ENCODE measurements at regions not wholly inside any gene's neighbourhood (a gene's known extent, or its start where the extent isn't known, plus 50 kb on each side); places are given as distances from the start of the nearest gene placed in this dataset.

DNA sequence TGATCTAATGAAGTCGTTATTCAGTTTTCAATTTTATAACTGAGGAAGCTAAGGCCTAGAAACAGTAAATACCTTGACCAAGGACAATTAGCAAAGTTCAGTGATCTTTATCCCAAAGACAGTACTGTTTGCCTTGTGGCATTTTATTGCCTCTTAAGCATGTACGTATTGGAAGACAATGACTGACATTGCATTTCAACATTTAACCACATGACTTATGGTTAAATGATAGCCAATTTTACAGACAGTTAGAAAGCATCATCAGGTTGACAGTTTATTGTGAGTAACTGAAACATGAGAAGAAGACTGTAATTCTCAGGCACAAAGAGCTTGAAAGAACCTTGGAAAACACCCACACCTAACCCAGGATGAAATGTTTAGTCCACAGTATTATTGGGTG lies 390.8 kb upstream of the ZNF385D start:
- Mint-ChIP-seq H3K27me3 (ENCODE audit: insufficient read depth, unreplicated experiment) (no peaks in the 10 kb centered on the region), H3K27ac (ENCODE audit: low read depth, unreplicated experiment) (no peak overlapping the region), H3K36me3 (ENCODE audit: insufficient read depth, unreplicated experiment) (no peaks in the 10 kb centered on the region), H3K4me3 (ENCODE audit: unreplicated experiment) (no peak overlapping the region), H3K4me1 (ENCODE audit: insufficient read depth, unreplicated experiment) (no peaks in the 10 kb centered on the region), H3K9me3 (ENCODE audit: unreplicated experiment) (no peaks in the 10 kb centered on the region)
- CTCF ChIA-PET, result interaction anchor here (0.6 to 1.1 kb wide), 2 partner anchors 8 to 356 kb away, joined by 3 read pairs; no protein-coding TSS in a partner anchor
- TF ChIP-seq CTCF (IDR thresholded peaks at IDR 0.05; ENCODE audit: unreplicated experiment), result no peak
- POLR2A ChIA-PET, result no interaction called here
- intact Hi-C loops (cut with micrococcal nuclease), result no loop called here
- BruUV-seq (replicated peaks), result no TSS peak
- no peak for DNase-seq (ENCODE audit: unreplicated experiment)

DNA sequence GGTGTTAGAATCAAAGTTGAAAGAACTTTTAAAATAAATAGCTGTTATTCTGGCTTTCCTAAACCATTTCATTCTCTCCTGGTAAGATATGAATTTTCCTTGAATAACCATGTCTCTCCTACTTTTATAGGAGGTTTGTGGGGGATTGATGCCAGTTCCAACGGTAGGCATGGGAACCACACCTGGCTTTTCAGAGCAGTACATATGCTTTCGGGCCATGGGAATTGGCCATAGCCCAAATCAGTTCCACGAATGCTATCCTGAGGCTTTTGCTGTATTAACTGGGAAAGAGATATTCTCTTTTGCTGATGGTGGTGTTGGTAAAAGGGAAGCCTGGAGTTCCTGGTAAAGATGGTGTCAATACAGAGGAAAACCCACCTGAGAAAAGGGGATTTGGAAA lies 396.2 kb upstream of the ZNF385D start:
- Mint-ChIP-seq H3K4me1 (ENCODE audit: insufficient read depth, unreplicated experiment) (no peaks in the 10 kb centered on the region), H3K27ac (ENCODE audit: low read depth, unreplicated experiment) (no peak overlapping the region), H3K36me3 (ENCODE audit: insufficient read depth, unreplicated experiment) (no peaks in the 10 kb centered on the region), H3K9me3 (ENCODE audit: unreplicated experiment) (no peaks in the 10 kb centered on the region), H3K27me3 (ENCODE audit: insufficient read depth, unreplicated experiment) (no peaks in the 10 kb centered on the region), H3K4me3 (ENCODE audit: unreplicated experiment) (no peak overlapping the region)
- BruUV-seq (replicated peaks), result no TSS peak
- ChIA-PET CTCF (no interaction called here), POLR2A (no interaction called here)
- TF ChIP-seq CTCF (IDR thresholded peaks at IDR 0.05; ENCODE audit: unreplicated experiment), result no peak
- intact Hi-C loops (cut with micrococcal nuclease), result no loop called here
- DNase-seq (ENCODE audit: unreplicated experiment), result no peak

DNA sequence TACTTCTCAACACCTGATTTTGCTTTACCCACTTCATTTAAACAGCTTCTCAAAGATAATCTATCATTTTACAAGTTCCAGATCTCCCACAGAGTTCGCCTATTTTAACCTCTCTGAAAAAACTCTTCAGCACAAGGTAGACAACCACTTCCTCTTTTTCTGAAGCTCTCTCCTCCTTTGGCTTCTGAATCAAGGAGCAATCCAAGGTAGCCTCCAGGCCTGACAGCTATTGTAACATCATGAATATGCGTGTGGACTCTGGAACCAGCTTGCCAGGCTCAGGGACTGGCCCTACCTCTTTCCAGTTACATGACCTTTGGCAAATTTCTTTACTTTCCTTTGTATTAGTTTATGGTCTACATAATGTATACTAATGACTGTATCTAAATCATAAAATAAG lies 405.9 kb upstream of the ZNF385D start:
- intact Hi-C loops (cut with micrococcal nuclease), result no loop called here
- Mint-ChIP-seq H3K9me3 (ENCODE audit: unreplicated experiment) (no peaks in the 10 kb centered on the region), H3K36me3 (ENCODE audit: insufficient read depth, unreplicated experiment) (no peaks in the 10 kb centered on the region), H3K27ac (ENCODE audit: low read depth, unreplicated experiment) (no peak overlapping the region), H3K4me1 (ENCODE audit: insufficient read depth, unreplicated experiment) (peaks cover 18% of the 10 kb centered on the region), H3K27me3 (ENCODE audit: insufficient read depth, unreplicated experiment) (no peaks in the 10 kb centered on the region), H3K4me3 (ENCODE audit: unreplicated experiment) (no peak overlapping the region)
- CTCF ChIA-PET, result interaction anchor here (0.6 kb wide), 1 partner anchor 768 kb away, joined by 3 read pairs; no protein-coding TSS in a partner anchor
- no peak for TF ChIP-seq CTCF (IDR thresholded peaks at IDR 0.05; ENCODE audit: unreplicated experiment)
- no peak for DNase-seq (ENCODE audit: unreplicated experiment)
- BruUV-seq (replicated peaks), result no TSS peak
- POLR2A ChIA-PET, result interaction anchor here (0.6 kb wide), 1 partner anchor 544 kb away, joined by 4 read pairs; no protein-coding TSS in a partner anchor

DNA sequence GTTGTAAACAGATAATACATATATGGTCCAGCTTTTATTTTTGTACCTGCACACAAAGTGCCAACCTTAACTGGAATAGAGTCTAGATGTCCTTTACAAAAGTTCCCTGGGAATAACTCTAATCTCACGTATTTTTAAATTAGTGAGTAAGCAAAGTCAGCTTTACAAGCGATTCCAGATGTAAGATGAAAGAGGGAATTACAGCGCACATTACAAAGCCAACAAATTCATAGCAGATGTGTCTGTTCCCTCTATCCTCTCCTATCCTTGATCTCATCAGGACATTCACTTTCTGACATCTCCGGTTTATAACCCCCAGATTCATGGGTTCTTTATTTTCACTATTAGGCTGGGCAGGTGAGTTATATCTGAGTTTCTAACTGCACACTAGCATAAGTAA lies 406.8 kb upstream of the ZNF385D start:
- no peaks in the 10 kb centered on the region for H3K36me3 Mint-ChIP-seq (ENCODE audit: insufficient read depth, unreplicated experiment)
- no TSS peak for BruUV-seq (replicated peaks)
- no peaks in the 10 kb centered on the region for H3K9me3 Mint-ChIP-seq (ENCODE audit: unreplicated experiment)
- no peak overlapping the region for H3K27ac Mint-ChIP-seq (ENCODE audit: low read depth, unreplicated experiment)
- no peak overlapping the region for H3K4me3 Mint-ChIP-seq (ENCODE audit: unreplicated experiment)
- POLR2A ChIA-PET, result interaction anchor here (0.5 kb wide), 1 partner anchor 1181 kb away, joined by 4 read pairs; no protein-coding TSS in a partner anchor
- CTCF ChIA-PET, result interaction anchor here (0.7 kb wide), 1 partner anchor 9 kb away, joined by 3 read pairs; no protein-coding TSS in a partner anchor
- H3K4me1 Mint-ChIP-seq (ENCODE audit: insufficient read depth, unreplicated experiment), result peaks cover 18% of the 10 kb centered on the region
- no peaks in the 10 kb centered on the region for H3K27me3 Mint-ChIP-seq (ENCODE audit: insufficient read depth, unreplicated experiment)
- DNase-seq (ENCODE audit: unreplicated experiment), result no peak
- intact Hi-C loops (cut with micrococcal nuclease), result no loop called here
- TF ChIP-seq CTCF (IDR thresholded peaks at IDR 0.05; ENCODE audit: unreplicated experiment), result no peak

All from MCF 10A (cell line).